ENCODE measurements at regions not wholly inside any gene's neighbourhood (a gene's known extent, or its start where the extent isn't known, plus 50 kb on each side); places are given as distances from the start of the nearest gene placed in this dataset.

GRCh38 chr17:83183951-83184506, 104.6 kb downstream of the METRNL start:
- TF ChIP-seq CTCF (IDR thresholded peaks at IDR 0.05) (no peak), POLR2A (IDR thresholded peaks at IDR 0.05) (no peak)
